BJ (cell line): ENCODE measurements at regions not wholly inside any gene's neighbourhood (a gene's known extent, or its start where the extent isn't known, plus 50 kb on each side); places are given as distances from the start of the nearest gene placed in this dataset.

ENCODE experiments used
- CTCF ChIA-PET: fragments of 350-600 bp; formaldehyde crosslinking; extraction: SDS; loops from one replicate; lab custom pipeline; 2021; ENCODE audit warnings: antibody characterized with exemption, inconsistent platforms; lab: Yijun Ruan, JAX
- POLR2A ChIA-PET: fragments of 300-600 bp; sonication (Branson Sonifier 250); formaldehyde crosslinking; extraction: SDS; loops from one replicate; lab custom pipeline; 2021; ENCODE audit warnings: antibody characterized with exemption; lab: Charles Lee
- DNase-seq: peaks from one replicate; pipeline ENCODE4 v3.0.0-alpha.2; 2011; ENCODE audit warnings: low read depth
- H3K27me3 ChIP-seq: 2 replicates; pipeline ENCODE4 v1.6.0; 2011; ENCODE audit warnings: low read length; ENCODE audit not compliant: control insufficient read depth, insufficient read depth
- H3K36me3 ChIP-seq: 2 replicates; pipeline ENCODE4 v1.5.1; 2011; ENCODE audit warnings: low read length; ENCODE audit not compliant: control insufficient read depth, insufficient read depth
- H3K4me3 ChIP-seq: 2 replicates; pipeline ENCODE4 v1.5.1; 2011; ENCODE audit warnings: low read depth, mild to moderate bottlenecking, control low read depth, low read length
- TF ChIP-seq, protein P1 (sequence below): IDR thresholded peaks from 2 replicates; pipeline ENCODE4 v1.5.1; 2011; ENCODE audit warnings: low read depth, mild to moderate bottlenecking, control low read depth, inconsistent platforms, low read length, moderate library complexity; ENCODE audit not compliant: insufficient read depth

DNA sequence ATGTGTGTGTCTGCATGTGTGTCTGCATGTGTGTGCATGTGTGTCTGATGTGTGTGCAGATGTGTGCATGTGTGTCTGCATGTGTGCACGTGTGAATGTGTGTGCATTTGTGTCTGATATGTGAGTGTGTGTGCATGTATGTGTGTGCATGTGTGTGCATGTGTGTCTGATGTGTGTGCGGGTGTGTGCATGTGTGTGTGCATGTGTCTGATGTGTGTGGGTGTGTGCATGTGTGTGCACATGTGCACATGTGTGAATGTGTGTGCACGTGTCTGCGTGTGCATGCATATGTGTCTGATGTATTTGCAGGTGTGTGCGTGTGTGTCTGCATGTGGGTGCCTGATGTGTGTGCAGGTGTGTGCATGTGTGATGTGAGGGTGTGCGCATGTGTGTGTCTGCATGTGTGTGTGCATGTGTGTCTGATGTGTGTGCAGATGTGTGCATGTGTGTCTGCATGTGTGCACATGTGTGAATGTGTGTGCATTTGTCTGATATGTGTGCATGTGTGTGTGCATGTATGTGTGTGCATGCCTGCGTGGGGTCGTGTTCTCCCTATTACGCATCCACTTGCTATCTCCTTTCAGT lies 470.1 kb upstream of the HS6ST1 start:
- POLR2A ChIA-PET, result no interaction called here
- Histone ChIP-seq H3K27me3 (no peaks in the 10 kb centered on the region), H3K36me3 (no peaks in the 10 kb centered on the region), H3K4me3 (no peak overlapping the region)
- CTCF ChIA-PET, result no interaction called here
- no peak for DNase-seq
- TF ChIP-seq, protein P1, sequence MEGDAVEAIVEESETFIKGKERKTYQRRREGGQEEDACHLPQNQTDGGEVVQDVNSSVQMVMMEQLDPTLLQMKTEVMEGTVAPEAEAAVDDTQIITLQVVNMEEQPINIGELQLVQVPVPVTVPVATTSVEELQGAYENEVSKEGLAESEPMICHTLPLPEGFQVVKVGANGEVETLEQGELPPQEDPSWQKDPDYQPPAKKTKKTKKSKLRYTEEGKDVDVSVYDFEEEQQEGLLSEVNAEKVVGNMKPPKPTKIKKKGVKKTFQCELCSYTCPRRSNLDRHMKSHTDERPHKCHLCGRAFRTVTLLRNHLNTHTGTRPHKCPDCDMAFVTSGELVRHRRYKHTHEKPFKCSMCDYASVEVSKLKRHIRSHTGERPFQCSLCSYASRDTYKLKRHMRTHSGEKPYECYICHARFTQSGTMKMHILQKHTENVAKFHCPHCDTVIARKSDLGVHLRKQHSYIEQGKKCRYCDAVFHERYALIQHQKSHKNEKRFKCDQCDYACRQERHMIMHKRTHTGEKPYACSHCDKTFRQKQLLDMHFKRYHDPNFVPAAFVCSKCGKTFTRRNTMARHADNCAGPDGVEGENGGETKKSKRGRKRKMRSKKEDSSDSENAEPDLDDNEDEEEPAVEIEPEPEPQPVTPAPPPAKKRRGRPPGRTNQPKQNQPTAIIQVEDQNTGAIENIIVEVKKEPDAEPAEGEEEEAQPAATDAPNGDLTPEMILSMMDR, result no peak

DNA sequence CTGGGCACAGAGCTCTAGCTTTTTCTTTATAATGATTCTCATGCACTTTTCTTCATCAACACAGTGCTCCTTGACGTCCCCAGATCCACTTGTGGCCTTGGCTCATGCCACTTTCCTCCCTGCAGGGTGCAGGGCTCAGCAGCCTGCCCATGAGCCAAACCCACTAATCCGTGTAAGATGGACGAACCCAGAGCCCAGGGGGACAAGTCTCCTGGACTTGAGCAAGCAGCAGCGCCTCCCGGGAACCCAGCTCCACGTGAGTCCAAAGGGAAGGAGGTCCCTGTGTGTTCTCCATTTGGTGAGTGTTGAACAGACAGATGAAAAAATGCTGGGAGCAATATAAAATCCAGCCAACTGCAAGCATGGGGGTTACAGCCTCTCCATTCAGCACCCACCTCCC lies 470.6 kb upstream of the HS6ST1 start:
- TF ChIP-seq, protein P1, result no peak
- ChIA-PET CTCF (no interaction called here), POLR2A (no interaction called here)
- H3K36me3 ChIP-seq, result no peaks in the 10 kb centered on the region
- no peak for DNase-seq
- no peaks in the 10 kb centered on the region for H3K27me3 ChIP-seq
- H3K4me3 ChIP-seq, result no peak overlapping the region

DNA sequence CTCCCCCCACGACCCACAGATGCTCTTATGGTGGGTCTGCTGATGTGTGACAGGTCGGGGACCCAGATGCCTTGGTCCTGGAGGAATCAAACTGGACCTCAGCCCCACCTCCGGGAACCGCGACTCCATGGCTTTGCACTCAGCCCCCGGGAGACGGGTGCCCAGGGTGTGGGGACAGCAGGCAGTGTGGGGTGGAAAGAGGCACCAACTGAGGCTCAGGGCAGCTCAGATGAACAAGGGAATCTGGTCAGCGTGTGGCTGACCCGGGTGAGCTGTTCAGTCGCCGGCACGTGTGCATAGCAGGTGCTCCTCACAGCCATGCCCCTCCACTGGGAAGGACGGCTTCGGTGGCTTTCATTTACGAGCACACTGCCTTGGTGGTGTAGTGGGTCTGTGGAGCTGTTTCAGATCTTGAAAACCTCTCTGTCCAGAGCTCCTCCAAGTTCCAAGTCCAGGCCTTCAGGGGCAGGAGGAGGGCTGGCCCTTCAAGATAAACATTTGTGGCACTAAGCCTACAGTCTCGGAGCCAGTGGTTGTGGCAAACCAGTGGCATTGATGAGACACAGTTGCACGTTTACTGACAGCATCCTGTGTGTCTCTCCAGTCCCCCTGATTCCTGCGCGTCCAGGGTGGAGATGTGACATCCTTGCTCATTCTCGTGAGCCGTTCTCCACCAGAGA lies 471.2 kb upstream of the HS6ST1 start:
- TF ChIP-seq, protein P1, result no peak
- ChIA-PET POLR2A (no interaction called here), CTCF (no interaction called here)
- Histone ChIP-seq H3K36me3 (no peaks in the 10 kb centered on the region), H3K4me3 (no peak overlapping the region), H3K27me3 (no peaks in the 10 kb centered on the region)
- no peak for DNase-seq

DNA sequence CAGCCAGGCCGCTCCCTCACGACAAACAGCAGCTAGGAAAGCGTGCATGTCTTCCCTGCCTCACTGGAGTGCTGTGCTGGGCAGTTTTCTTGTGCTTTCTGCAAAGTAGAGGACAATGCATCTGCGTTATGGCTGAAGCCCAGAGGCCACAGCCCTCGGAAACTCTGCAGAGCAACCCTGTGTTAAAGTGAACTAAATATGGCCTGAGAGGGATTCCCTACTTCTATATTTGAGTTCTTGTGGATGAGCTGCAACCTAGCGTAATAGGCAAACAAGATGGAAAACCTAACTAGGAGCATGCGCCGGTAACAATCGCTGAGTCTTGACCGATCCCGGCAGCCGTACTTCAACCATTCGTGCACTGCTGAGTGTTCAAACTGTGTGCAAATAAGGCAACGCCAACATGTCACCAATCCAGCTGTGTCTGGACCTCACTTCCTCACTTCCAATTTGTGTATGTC lies 471.9 kb upstream of the HS6ST1 start:
- Histone ChIP-seq H3K4me3 (no peak overlapping the region), H3K36me3 (no peaks in the 10 kb centered on the region), H3K27me3 (no peaks in the 10 kb centered on the region)
- POLR2A ChIA-PET, result interaction anchor here (0.6 kb wide), 1 partner anchor 52 kb away, joined by 3 read pairs; no protein-coding TSS in a partner anchor
- no peak for DNase-seq
- CTCF ChIA-PET, result no interaction called here
- TF ChIP-seq, protein P1, result no peak

DNA sequence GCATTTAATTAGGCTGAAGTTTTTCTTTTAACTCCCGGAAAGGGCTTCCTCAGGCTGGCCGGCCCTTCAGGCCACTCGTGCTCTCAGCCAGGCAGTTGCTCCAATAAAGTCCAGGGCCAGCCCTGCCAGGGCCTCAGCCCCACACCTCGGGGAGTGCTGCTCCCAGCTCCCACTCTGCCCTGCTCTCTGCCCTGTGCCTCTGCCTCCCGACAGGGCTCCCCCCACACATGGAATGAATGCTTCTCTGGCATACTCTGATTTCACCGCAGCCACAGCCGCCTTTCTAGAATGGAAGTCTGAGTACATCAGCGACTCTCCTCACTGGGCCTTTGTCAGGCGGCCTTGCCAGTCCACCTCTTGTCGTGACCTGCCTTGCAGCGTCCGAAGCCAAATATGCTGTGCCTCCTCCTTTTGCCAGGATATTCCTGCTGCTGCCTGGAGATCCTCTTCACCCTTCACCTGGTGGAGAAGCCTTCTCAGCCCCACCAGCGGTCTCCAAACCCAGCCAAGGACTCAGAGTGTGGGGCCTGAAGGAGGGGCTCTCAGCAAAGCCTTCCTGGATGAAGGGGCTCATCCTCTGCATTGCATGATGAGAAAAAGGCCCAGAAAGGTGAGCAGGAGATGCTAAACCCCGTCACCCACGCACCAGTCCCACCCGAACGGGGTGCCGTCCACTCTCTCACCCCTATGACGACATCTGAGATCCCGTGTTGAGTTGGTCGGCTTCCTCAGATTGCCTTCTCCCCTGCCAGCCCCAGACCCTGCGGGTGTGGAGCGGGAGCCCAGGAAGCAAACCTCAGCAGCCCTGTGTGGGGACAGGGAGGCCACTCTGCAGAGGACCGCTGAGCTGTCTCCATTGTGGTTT lies 472.7 kb upstream of the HS6ST1 start:
- no peak for DNase-seq
- ChIA-PET CTCF (interaction anchor here (1.0 kb wide), 1 partner anchor 30 kb away, joined by 3 read pairs; no protein-coding TSS in a partner anchor), POLR2A (interaction anchor here (0.6 kb wide), 1 partner anchor 51 kb away, joined by 3 read pairs; no protein-coding TSS in a partner anchor)
- Histone ChIP-seq H3K4me3 (no peak overlapping the region), H3K36me3 (no peaks in the 10 kb centered on the region), H3K27me3 (no peaks in the 10 kb centered on the region)
- TF ChIP-seq, protein P1, result no peak
